C1 segment of cervical spinal cord (tissue), 14 donors: ENCODE measurements at regions not wholly inside any gene's neighbourhood (a gene's known extent, or its start where the extent isn't known, plus 50 kb on each side); places are given as distances from the start of the nearest gene placed in this dataset.

Experiments used
- DNase-seq, 14 donors: peaks; one replicate each; lab custom pipeline; 2025; lab: John Stamatoyannopoulos, UW

GRCh38 chr20:50312002-50312681 lies 121.5 kb downstream of the CEBPB start:
- no peak for DNase-seq

GRCh38 chr20:50312682-50313521 lies 122.3 kb downstream of the CEBPB start:
- DNase-seq: no peak

- no peak for DNase-seq
Observed at GRCh38 chr20:50313522-50313820, 122.8 kb downstream of the CEBPB start.

GRCh38 chr20:50313827-50314677 lies 123.4 kb downstream of the CEBPB start:
- no peak for DNase-seq

GRCh38 chr20:50314678-50315335 lies 124.2 kb downstream of the CEBPB start:
- DNase-seq: no peak

GRCh38 chr20:50315586-50316551 lies 125.2 kb downstream of the CEBPB start:
- DNase-seq: no peak

GRCh38 chr20:50317116-50317515 lies 126.5 kb downstream of the CEBPB start:
- no peak for DNase-seq

- DNase-seq: no peak
Observed at GRCh38 chr20:50317609-50318008, 127.0 kb downstream of the CEBPB start.

- no peak for DNase-seq
Observed at GRCh38 chr20:50318710-50319109, 128.1 kb downstream of the CEBPB start.

GRCh38 chr20:50320005-50320900 lies 129.6 kb downstream of the CEBPB start:
- no peak for DNase-seq

- peak in 1 of 14 donors; percentile 69 for DNase-seq
Observed at GRCh38 chr20:50320901-50321796, 130.5 kb downstream of the CEBPB start.

GRCh38 chr20:50321797-50322480 lies 131.3 kb downstream of the CEBPB start:
- DNase-seq: no peak

- DNase-seq: no peak
Observed at GRCh38 chr20:50322703-50323131, 132.1 kb downstream of the CEBPB start.

- DNase-seq: no peak
Observed at GRCh38 chr20:50323209-50323608, 132.6 kb downstream of the CEBPB start.

- no peak for DNase-seq
Observed at GRCh38 chr20:50323777-50324775, 133.4 kb downstream of the CEBPB start.

GRCh38 chr20:50325215-50325614 lies 134.6 kb downstream of the CEBPB start:
- DNase-seq: no peak

GRCh38 chr20:50325651-50326050 lies 135.0 kb downstream of the CEBPB start:
- DNase-seq: no peak
